GM12872 (cell line): ENCODE measurements at regions not wholly inside any gene's neighbourhood (a gene's known extent, or its start where the extent isn't known, plus 50 kb on each side); places are given as distances from the start of the nearest gene placed in this dataset.

Experiments used
- TF ChIP-seq, protein P1 (sequence below): IDR thresholded peaks from 3 replicates; pipeline ENCODE4 v1.5.1; 2011; ENCODE audit warnings: low read depth, mild to moderate bottlenecking, low read length, moderate library complexity; ENCODE audit not compliant: insufficient read depth

DNA sequence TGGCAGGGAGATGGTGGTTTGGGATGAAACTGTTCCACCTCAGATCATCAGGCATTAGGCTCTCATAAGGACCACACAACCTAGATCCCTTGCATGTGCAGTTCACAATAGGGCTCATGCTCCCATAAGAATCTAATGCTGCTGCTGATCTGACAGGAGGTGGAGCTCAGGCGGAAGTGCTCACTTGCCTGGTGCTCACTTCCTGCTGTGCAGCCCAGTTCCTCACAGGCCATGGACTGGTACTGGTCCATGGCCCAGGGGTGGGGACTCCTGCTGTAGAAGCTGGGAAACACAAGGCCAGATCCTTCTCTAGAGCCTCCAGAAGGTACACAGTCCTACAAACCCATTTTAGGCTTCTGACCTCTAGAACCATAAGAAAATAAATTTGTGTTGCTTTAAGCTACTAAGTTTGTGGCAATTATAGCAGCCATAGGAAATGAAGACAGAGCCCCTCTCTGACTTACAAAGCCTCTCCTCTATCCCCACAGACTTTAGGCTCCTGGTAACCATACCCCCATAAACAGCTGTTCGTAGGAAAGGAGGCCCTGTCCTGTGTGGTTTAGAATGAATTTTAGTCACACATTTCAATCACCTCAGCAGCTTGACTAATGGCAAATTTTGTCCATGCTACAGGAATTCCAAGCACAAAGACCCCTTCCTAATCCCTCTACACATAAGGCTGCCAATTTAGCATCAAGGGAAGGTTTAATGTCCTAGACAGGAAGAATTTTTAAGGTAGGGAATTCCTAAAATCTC lies 206.1 kb upstream of the PHYHIPL start:
- TF ChIP-seq, protein P1, sequence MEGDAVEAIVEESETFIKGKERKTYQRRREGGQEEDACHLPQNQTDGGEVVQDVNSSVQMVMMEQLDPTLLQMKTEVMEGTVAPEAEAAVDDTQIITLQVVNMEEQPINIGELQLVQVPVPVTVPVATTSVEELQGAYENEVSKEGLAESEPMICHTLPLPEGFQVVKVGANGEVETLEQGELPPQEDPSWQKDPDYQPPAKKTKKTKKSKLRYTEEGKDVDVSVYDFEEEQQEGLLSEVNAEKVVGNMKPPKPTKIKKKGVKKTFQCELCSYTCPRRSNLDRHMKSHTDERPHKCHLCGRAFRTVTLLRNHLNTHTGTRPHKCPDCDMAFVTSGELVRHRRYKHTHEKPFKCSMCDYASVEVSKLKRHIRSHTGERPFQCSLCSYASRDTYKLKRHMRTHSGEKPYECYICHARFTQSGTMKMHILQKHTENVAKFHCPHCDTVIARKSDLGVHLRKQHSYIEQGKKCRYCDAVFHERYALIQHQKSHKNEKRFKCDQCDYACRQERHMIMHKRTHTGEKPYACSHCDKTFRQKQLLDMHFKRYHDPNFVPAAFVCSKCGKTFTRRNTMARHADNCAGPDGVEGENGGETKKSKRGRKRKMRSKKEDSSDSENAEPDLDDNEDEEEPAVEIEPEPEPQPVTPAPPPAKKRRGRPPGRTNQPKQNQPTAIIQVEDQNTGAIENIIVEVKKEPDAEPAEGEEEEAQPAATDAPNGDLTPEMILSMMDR = no peak

DNA sequence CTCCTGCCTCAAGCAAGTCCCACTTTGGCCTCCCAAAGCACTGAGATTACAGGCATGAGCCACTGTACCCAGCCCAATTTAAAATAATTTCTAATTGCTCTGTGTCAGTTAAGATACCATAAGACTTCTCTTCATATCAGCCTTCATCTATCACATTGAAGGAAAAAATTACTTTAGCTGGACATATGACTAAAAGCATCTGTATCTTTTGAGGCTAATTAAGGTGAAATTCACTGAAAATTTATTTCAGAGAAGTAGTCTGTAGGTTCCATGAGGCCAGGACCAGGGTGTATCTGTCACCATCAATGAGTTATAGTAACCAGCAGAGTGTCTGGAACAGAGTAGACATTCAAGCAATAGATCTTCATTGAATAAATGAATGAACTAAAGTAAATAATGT lies 205.2 kb upstream of the PHYHIPL start:
- TF ChIP-seq, protein P1 = no peak

DNA sequence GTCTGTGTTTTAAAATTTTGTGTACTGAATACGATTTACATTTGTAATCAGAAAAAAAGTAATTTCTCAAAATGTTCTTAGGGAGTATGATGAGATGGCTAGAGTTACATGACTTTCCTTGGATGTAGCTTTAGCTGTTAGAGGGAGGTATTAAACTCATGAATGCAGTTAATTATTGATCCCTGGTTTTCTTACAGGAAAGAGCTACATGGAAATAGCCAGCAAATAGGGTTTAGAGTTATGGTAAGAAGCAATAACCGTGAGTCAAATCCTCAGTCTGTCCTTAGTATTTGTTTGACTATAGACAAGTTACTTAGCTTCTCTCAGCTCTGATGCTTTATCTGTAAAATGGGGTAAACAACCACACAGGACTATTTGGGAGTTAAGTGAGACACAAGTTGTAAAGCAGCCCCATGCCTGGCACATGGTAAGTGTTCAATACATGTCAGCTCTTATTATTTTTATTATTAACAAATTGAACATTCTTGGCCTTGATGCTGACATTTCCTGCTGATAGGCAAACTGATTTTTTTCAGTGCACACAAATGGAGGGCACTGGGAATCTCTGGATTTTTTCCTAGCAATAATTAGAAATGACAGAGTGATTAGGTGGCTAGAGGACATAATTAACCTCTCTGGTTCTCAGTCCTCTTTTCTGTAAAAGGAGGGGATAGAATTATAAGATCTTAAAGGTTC lies 204.5 kb upstream of the PHYHIPL start:
- TF ChIP-seq, protein P1 = no peak

DNA sequence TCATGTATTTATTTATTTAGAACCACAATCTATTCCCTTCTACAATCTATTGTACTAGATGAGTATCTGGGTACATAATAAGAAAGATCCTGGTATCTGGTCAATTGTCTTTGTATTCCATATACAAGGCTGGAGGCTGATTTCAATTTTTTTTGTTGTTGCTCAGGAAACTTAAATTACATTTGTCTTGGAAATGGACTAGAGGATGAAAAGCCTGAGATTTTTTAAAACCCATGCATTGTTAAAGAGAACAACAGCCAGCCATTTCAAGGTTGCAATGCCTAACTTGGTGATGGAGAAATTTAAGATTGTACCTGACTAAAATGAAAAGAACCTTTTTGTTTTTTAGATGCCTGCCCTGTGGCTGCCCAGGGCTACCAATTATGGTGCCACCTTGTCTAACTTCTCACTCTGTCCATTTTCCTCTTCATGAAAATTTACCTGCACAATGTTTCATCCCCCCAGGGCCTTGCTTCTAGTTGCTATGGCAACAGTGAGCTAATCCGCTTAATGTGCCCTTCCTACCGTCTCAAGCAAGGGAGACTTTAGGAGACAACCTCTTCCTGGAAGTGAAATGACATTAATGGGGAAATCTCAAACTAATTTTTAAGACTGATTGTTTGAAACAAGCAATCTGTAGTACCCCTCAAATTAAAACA lies 203.7 kb upstream of the PHYHIPL start:
- TF ChIP-seq, protein P1 = no peak

DNA sequence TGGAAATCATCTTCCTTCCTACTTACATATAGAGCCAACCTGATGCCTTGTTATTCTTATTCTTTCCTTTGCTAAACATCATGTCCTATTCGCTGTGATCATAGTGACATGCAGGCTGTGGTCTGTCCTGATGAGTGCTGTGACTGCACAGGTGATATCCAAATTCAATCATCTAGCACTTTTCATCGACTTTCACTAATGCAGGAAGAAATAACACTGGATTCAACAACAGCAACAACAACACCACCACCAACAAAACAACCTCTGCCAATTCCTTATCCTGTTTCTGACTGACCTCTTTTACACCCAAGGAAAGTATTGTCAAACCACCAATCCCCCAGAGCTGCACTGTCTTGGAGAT lies 203.2 kb upstream of the PHYHIPL start:
- TF ChIP-seq, protein P1 = no peak

DNA sequence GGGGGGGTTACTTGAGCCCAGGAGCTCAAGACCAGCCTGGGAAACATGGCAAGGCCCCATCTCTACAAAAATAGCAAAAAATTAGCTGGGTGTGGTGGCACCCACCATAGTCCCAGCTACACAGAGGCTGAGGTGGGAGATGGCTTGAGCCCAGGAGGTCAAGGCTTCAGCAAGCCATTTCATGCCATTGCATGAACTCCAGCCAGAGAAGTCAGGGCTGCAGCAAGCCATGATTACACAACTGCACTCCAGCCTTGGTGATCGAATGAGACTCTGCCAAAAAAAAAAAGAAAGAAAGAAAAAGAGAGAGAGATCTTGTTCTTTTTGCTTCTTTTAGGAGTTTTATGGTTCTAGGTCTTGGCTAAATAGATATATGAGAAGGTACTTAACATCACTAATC lies 200.2 kb upstream of the PHYHIPL start:
- TF ChIP-seq, protein P1 = no peak

DNA sequence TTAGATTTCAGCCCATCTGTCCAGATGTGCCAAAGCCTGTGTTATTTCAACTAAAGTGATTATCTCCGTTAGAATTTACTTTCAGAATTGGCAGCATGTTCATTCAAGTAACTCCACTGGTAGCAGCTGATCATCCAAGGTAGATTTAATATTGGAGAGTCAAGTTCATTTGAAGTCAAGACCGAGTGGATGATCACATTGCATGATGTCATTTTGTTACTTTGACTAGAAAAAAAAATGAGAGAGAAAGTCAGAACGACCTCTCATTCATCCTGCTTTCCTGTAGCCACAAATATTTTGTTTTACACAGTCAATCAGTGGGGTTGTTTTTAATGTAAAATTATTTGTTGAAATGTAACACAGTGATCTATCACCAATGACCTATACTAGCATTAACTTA lies 196.7 kb upstream of the PHYHIPL start:
- TF ChIP-seq, protein P1 = no peak
